ENCODE measurements at regions not wholly inside any gene's neighbourhood (a gene's known extent, or its start where the extent isn't known, plus 50 kb on each side); places are given as distances from the start of the nearest gene placed in this dataset.

- no peak overlapping the region for H3K4me3 ChIP-seq (ENCODE audit: low read depth, low read length)
- DNase-seq (ENCODE audit: low read depth) = no peak
- TF ChIP-seq, protein P1, sequence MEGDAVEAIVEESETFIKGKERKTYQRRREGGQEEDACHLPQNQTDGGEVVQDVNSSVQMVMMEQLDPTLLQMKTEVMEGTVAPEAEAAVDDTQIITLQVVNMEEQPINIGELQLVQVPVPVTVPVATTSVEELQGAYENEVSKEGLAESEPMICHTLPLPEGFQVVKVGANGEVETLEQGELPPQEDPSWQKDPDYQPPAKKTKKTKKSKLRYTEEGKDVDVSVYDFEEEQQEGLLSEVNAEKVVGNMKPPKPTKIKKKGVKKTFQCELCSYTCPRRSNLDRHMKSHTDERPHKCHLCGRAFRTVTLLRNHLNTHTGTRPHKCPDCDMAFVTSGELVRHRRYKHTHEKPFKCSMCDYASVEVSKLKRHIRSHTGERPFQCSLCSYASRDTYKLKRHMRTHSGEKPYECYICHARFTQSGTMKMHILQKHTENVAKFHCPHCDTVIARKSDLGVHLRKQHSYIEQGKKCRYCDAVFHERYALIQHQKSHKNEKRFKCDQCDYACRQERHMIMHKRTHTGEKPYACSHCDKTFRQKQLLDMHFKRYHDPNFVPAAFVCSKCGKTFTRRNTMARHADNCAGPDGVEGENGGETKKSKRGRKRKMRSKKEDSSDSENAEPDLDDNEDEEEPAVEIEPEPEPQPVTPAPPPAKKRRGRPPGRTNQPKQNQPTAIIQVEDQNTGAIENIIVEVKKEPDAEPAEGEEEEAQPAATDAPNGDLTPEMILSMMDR (conservative IDR thresholded peaks at IDR 0.05; ENCODE audit: low read depth, low read length) = no peak
Observed at GRCh38 chr9:135269912-135270830, 182.7 kb downstream of the OLFM1 start.

DNA sequence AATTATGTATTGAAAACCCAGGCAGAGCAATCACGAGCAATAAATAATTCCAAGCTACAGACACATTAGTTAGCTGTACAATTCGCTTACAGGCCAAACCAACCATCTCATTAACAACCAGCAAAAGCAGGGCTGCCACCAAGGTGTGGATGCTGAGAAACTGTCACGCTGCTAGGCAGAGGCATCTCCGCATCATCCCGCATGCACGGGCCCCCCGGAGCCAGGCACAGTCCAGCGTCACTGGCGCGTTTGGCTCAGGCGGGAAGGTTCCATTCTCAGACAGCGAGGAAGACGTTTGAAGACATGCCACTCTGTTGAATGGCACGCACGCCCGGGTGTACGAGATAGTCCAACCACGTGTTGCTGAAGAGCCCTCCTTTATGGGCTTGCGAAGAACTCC lies 184.0 kb downstream of the OLFM1 start:
- TF ChIP-seq, protein P1 (conservative IDR thresholded peaks at IDR 0.05; ENCODE audit: low read depth, low read length) = no peak
- no peak for DNase-seq (ENCODE audit: low read depth)
- H3K4me3 ChIP-seq (ENCODE audit: low read depth, low read length) = no peak overlapping the region

DNA sequence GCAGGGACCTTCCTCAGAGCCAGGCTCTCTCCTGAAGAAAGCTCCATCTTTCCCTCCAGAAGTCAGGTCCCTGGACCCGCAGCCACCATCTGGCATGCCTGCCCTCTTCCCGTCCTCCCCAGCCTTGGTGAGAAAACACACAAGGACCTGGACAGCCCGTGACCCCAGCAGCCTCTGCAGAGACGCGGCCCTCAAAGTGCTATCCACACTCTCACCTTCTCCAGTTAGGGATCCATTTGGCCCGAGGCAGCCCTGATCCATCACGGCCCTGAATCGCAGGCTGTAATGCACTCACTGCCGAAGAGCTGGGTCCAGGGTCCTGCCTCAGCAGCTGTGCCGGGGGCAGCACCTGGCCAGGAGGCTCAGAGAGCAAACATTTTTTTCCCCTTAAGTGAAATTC lies 185.1 kb downstream of the OLFM1 start:
- no peak for DNase-seq (ENCODE audit: low read depth)
- TF ChIP-seq, protein P1 (conservative IDR thresholded peaks at IDR 0.05; ENCODE audit: low read depth, low read length) = no peak
- H3K4me3 ChIP-seq (ENCODE audit: low read depth, low read length) = no peak overlapping the region

DNA sequence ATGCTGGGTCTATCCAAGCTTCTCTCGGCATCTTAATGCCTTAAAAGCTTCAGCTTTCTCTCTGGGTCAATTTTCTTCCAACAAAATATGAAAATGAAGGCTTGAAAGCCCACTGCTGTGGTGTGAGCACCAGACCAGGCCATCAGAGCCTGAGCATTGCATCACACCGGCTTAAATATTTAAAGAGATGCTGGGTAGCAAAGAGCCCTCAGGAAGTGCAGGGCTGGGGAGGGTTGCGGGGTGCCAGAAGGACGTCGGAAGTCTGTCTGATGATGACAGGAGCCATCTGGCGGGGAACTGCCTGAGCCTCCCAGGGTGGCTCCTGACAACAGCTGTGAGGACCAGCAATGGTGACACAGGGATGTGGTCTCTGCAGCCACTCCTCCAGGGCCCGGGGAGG lies 185.5 kb downstream of the OLFM1 start:
- TF ChIP-seq, protein P1 (conservative IDR thresholded peaks at IDR 0.05; ENCODE audit: low read depth, low read length) = no peak
- H3K4me3 ChIP-seq (ENCODE audit: low read depth, low read length) = no peak overlapping the region
- DNase-seq (ENCODE audit: low read depth) = no peak

- DNase-seq (ENCODE audit: low read depth) = no peak
- TF ChIP-seq, protein P1 (conservative IDR thresholded peaks at IDR 0.05; ENCODE audit: low read depth, low read length) = no peak
- H3K4me3 ChIP-seq (ENCODE audit: low read depth, low read length) = no peak overlapping the region
Observed at GRCh38 chr9:135275163-135275562, 187.7 kb downstream of the OLFM1 start.

GRCh38 chr9:135275571-135276289 lies 188.3 kb downstream of the OLFM1 start:
- no peak for DNase-seq (ENCODE audit: low read depth)

More at GRCh38 chr9:135275571-135276289, 188.3 kb downstream of the OLFM1 start:
- TF ChIP-seq, protein P1 (conservative IDR thresholded peaks at IDR 0.05; ENCODE audit: low read depth, low read length) = no peak
- H3K4me3 ChIP-seq (ENCODE audit: low read depth, low read length) = no peak overlapping the region

Data from epithelial cell of proximal tubule (primary cell).